DND-41 (cell line): ENCODE measurements at regions not wholly inside any gene's neighbourhood (a gene's known extent, or its start where the extent isn't known, plus 50 kb on each side); places are given as distances from the start of the nearest gene placed in this dataset.

ENCODE experiments used
- ATAC-seq: fragments of 200-7000 bp; cut with Tn5 transposase; 3 replicates; pipeline ENCODE4 v1.9.1; 2021; ENCODE audit warnings: low read depth; ENCODE audit not compliant: insufficient read depth
- DNase-seq: peaks from one replicate; pipeline ENCODE4 v3.0.0-alpha.2; 2020
- H2AFZ ChIP-seq: 2 replicates; pipeline ENCODE4 v1.6.0; 2012; ENCODE audit warnings: low read depth, low read length
- H3K27ac ChIP-seq: 2 replicates; pipeline ENCODE4 v1.5.1; 2012; ENCODE audit warnings: low read length, inconsistent platforms
- H3K27me3 ChIP-seq: fragments of 200-600 bp; sonication (generic); 2 replicates; pipeline ENCODE4 v1.6.0; 2012; ENCODE audit warnings: low read length, mild to moderate bottlenecking, inconsistent platforms; ENCODE audit not compliant: insufficient read depth, poor library complexity
- H3K36me3 ChIP-seq: 2 replicates; pipeline ENCODE4 v1.5.1; 2012; ENCODE audit warnings: low read length, inconsistent platforms; ENCODE audit not compliant: insufficient read depth
- H3K4me1 ChIP-seq: 2 replicates; pipeline ENCODE4 v1.5.1; 2012; ENCODE audit warnings: mild to moderate bottlenecking, low read length; ENCODE audit not compliant: insufficient read depth
- H3K4me2 ChIP-seq: 2 replicates; pipeline ENCODE4 v1.6.0; 2012; ENCODE audit warnings: mild to moderate bottlenecking, moderate library complexity, low read length, inconsistent platforms; ENCODE audit not compliant: insufficient read depth
- H3K4me3 ChIP-seq, 2 experiments: fragments of 200-600 bp in 1 of 2; shearing (Covaris generic) in 1 of 2; 2 replicates each; pipeline ENCODE4 v1.5.1; 2012 to 2016; ENCODE audit warnings: inconsistent platforms in 2 of 2, low read length in 2 of 2, mild to moderate bottlenecking in 2 of 2, low read depth in 1 of 2, moderate library complexity in 1 of 2
- H3K79me2 ChIP-seq: 2 replicates; pipeline ENCODE4 v1.6.0; 2012; ENCODE audit warnings: low read length, inconsistent platforms; ENCODE audit not compliant: insufficient read depth
- H3K9ac ChIP-seq: 2 replicates; pipeline ENCODE4 v1.6.0; 2012; ENCODE audit warnings: low read depth, mild to moderate bottlenecking, inconsistent platforms, low read length, moderate library complexity
- H3K9me3 ChIP-seq: 2 replicates; pipeline ENCODE4 v1.5.1; 2012; ENCODE audit warnings: low read length, moderate library complexity, mild to moderate bottlenecking, inconsistent platforms; ENCODE audit not compliant: insufficient read depth, severe bottlenecking
- H4K20me1 ChIP-seq: 2 replicates; pipeline ENCODE4 v1.6.0; 2012; ENCODE audit warnings: low read length; ENCODE audit not compliant: insufficient read depth
- EZH2 ChIP-seq: IDR thresholded peaks from 3 replicates; pipeline ENCODE4 v1.6.1; 2012; ENCODE audit warnings: borderline replicate concordance, low read depth, mild to moderate bottlenecking, moderate library complexity, low read length, inconsistent platforms; ENCODE audit not compliant: severe bottlenecking
- TF ChIP-seq, protein P1 (sequence below): IDR thresholded peaks from 2 replicates; pipeline ENCODE4 v1.5.1; 2012; ENCODE audit warnings: borderline replicate concordance, low read length, moderate library complexity, mild to moderate bottlenecking; ENCODE audit not compliant: poor library complexity, severe bottlenecking; ENCODE audit errors: extremely low read depth

DNA sequence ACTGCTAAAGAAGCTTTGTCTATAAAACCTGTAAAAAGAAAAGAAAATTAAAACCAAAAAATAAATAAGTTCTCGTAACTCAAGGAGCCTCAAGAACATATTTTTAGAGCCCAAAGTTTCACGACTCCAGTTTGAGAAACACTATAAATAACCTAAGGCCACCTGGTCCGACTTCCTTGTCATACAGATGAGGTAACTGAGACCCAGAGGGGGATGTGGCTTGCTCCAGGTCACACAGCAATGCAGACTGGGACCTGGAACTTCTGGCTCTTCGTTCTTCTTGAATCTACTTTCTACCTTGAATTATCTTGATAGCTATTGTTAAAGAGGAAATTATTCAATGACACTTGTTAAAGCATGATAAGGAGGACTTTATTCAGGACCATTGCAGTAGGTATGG, 514.8 kb downstream of the CDK5RAP2 start:
- no peak for DNase-seq
- no peak overlapping the region for H3K4me2 ChIP-seq
- H3K9me3 ChIP-seq, result no peaks in the 10 kb centered on the region
- H3K27ac ChIP-seq, result no peak overlapping the region
- no peaks in the 10 kb centered on the region for H3K4me1 ChIP-seq
- H3K79me2 ChIP-seq, result no peaks in the 10 kb centered on the region
- no peaks in the 10 kb centered on the region for H3K27me3 ChIP-seq
- ATAC-seq, result no peak
- no peak for TF ChIP-seq EZH2
- TF ChIP-seq, protein P1, sequence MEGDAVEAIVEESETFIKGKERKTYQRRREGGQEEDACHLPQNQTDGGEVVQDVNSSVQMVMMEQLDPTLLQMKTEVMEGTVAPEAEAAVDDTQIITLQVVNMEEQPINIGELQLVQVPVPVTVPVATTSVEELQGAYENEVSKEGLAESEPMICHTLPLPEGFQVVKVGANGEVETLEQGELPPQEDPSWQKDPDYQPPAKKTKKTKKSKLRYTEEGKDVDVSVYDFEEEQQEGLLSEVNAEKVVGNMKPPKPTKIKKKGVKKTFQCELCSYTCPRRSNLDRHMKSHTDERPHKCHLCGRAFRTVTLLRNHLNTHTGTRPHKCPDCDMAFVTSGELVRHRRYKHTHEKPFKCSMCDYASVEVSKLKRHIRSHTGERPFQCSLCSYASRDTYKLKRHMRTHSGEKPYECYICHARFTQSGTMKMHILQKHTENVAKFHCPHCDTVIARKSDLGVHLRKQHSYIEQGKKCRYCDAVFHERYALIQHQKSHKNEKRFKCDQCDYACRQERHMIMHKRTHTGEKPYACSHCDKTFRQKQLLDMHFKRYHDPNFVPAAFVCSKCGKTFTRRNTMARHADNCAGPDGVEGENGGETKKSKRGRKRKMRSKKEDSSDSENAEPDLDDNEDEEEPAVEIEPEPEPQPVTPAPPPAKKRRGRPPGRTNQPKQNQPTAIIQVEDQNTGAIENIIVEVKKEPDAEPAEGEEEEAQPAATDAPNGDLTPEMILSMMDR, result no peak
- H3K9ac ChIP-seq, result no peak overlapping the region
- no peak overlapping the region for H2AFZ ChIP-seq
- no peaks in the 10 kb centered on the region for H3K36me3 ChIP-seq
- no peaks in the 10 kb centered on the region for H4K20me1 ChIP-seq
- no peak overlapping the region for H3K4me3 ChIP-seq

DNA sequence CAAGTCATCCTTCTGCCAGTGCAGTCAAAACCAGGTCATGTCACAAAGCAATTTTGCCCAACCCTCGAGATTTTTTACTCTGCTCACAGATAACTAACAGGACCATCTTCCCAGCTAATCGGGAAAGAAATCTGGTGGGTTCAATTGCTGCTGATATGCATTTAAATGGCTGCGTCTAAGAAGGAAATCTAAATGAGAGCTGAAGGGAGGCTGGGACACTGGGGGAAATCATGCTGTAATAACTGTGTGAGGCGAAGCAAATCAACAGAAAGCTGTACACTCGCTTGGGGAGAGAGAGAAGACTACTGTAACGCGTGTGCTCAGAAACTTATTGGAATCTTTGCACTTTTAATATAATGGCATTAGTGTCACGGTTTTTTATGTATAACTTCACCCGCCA, 535.0 kb downstream of the CDK5RAP2 start:
- ATAC-seq, result no peak
- Histone ChIP-seq H3K4me2 (no peak overlapping the region), H3K9me3 (no peaks in the 10 kb centered on the region), H3K9ac (no peak overlapping the region), H3K4me3 (no peak overlapping the region), H3K4me1 (no peaks in the 10 kb centered on the region), H2AFZ (no peak overlapping the region), H3K27me3 (no peaks in the 10 kb centered on the region), H3K27ac (no peak overlapping the region), H3K36me3 (no peaks in the 10 kb centered on the region), H3K79me2 (no peaks in the 10 kb centered on the region), H4K20me1 (no peaks in the 10 kb centered on the region)
- DNase-seq, result no peak
- TF ChIP-seq, protein P1, result no peak
- TF ChIP-seq EZH2, result no peak

DNA sequence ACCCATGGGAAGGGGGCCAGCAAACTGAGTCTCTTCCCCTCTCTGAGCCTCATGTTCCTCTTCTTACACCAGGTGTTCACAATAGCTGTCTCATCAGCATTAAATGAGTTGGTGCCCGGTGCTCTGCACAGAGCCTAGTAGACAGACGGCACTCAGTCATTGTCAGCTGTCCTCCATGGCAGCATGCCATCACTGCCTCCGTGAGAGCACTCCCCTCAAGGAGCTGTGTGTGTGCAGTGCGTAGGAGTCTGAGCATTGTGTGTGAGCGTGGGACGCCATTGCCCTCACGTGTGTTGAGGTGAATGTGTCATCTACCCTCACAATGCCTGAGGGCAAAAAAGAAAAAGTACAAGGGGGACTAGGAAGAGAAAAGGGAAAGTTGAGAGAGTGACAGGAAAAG, 536.5 kb downstream of the CDK5RAP2 start:
- ATAC-seq (no peak), DNase-seq (no peak)
- Histone ChIP-seq H2AFZ (no peak overlapping the region), H3K9me3 (no peaks in the 10 kb centered on the region), H4K20me1 (no peaks in the 10 kb centered on the region), H3K27ac (no peak overlapping the region), H3K9ac (no peak overlapping the region), H3K4me3 (no peak overlapping the region), H3K4me1 (no peaks in the 10 kb centered on the region), H3K27me3 (no peaks in the 10 kb centered on the region), H3K79me2 (no peaks in the 10 kb centered on the region), H3K36me3 (no peaks in the 10 kb centered on the region), H3K4me2 (no peak overlapping the region)
- TF ChIP-seq, protein P1, result no peak
- no peak for TF ChIP-seq EZH2

DNA sequence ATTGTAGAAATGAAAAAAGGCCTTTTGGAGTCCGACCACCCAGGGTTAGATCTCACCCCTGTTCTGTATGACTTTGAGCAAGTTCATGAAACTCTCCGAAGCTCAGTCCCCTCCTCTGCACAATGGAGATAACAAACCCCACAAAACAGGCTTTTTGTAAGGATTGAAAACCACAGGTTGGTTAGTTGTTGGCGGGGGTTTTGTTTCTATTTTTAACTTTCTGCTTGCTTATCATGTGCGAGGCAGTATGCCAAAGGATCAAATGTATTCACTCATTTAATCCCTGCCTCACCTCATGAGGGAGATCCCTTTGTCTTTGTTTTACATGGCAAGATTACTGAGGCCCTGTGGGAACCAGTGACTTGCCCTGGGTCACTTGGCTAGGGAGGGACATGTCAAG, 539.1 kb downstream of the CDK5RAP2 start:
- no peaks in the 10 kb centered on the region for H3K27me3 ChIP-seq
- TF ChIP-seq, protein P1, result no peak
- no peak for TF ChIP-seq EZH2
- no peak overlapping the region for H3K4me3 ChIP-seq
- no peaks in the 10 kb centered on the region for H4K20me1 ChIP-seq
- H3K9ac ChIP-seq, result no peak overlapping the region
- no peak overlapping the region for H2AFZ ChIP-seq
- H3K36me3 ChIP-seq, result no peaks in the 10 kb centered on the region
- no peak overlapping the region for H3K4me2 ChIP-seq
- ATAC-seq (no peak), DNase-seq (no peak)
- H3K9me3 ChIP-seq, result no peaks in the 10 kb centered on the region
- no peaks in the 10 kb centered on the region for H3K79me2 ChIP-seq
- no peaks in the 10 kb centered on the region for H3K4me1 ChIP-seq
- H3K27ac ChIP-seq, result no peak overlapping the region
